ENCODE measurements at regions not wholly inside any gene's neighbourhood (a gene's known extent, or its start where the extent isn't known, plus 50 kb on each side); places are given as distances from the start of the nearest gene placed in this dataset.

GRCh38 chr1:105838071-105838470 lies 1218.4 kb upstream of the PRMT6 start:
- DNase-seq (ENCODE audit: low read depth), result no peak

DNA sequence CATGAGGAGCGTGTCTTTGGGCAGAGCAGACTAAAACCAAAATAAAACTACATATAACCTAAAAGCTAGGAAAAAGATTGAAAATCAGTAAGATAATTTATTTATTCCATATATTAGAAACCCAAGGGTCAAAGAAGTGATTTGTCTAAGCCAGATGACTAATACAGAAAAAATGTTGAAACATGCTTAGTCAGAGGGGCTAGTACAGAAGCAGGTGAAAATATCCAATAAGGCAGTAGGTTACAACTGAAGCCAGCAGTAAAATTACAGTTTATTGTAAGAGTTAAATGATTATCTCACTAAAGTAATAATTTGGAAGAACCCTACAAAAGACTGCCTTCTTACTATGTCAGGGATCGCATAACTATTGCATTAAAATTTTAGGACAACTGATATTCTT lies 1190.9 kb upstream of the PRMT6 start:
- no peak for DNase-seq (ENCODE audit: low read depth)

DNA sequence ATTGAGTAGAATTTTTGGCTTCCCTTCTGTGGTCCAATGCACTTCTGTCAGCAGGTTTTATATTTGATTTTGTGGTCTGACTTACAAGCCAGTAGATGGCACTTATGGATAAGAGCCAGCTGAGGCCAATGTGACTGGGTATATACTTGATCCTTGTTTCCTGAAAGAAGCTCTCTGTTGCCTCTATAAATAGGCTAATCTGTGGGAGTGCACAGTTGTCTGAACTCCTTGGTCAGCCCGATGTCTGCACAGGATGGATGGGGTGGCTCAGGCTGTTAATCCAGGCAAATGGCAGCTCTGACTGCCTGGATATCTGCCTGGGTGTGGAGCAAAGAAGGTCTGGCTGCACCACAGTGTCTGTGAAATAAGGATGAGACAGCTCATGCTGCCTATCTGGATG lies 1183.7 kb upstream of the PRMT6 start:
- no peak for DNase-seq (ENCODE audit: low read depth)

GRCh38 chr1:105874621-105875020 lies 1181.9 kb upstream of the PRMT6 start:
- DNase-seq (ENCODE audit: low read depth), result no peak

GRCh38 chr1:105886309-105886708 lies 1170.2 kb upstream of the PRMT6 start:
- no peak for DNase-seq (ENCODE audit: low read depth)

GRCh38 chr1:105891308-105891707 lies 1165.2 kb upstream of the PRMT6 start:
- no peak for DNase-seq (ENCODE audit: low read depth)

GRCh38 chr1:105894006-105894405 lies 1162.5 kb upstream of the PRMT6 start:
- no peak for DNase-seq (ENCODE audit: low read depth)

GRCh38 chr1:105909811-105910210 lies 1146.7 kb upstream of the PRMT6 start:
- no peak for DNase-seq (ENCODE audit: low read depth)

- DNase-seq (ENCODE audit: low read depth), result no peak
Observed at GRCh38 chr1:105914403-105914802, 1142.1 kb upstream of the PRMT6 start.

DNA sequence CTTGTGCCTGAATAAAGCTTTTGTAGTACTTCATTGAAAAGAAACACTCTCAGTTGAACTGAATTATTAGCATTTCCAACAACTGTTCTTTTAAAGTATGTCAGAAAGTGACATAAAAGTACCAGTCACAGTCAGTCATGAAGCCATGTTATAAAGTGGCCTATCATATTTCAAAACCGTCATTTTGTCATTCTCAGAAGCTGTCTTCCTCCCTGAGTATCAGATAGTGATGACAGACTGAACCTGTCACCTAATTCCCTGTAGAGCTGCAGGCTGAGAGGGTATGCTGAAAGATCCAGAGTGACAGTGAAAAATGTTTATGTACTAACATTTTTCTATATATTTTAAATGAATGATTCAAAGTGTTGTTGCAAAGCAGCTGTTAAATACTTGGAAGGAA lies 1121.7 kb upstream of the PRMT6 start:
- no peak for DNase-seq (ENCODE audit: low read depth)

GRCh38 chr1:105964879-105965278 lies 1091.6 kb upstream of the PRMT6 start:
- DNase-seq (ENCODE audit: low read depth), result no peak

DNA sequence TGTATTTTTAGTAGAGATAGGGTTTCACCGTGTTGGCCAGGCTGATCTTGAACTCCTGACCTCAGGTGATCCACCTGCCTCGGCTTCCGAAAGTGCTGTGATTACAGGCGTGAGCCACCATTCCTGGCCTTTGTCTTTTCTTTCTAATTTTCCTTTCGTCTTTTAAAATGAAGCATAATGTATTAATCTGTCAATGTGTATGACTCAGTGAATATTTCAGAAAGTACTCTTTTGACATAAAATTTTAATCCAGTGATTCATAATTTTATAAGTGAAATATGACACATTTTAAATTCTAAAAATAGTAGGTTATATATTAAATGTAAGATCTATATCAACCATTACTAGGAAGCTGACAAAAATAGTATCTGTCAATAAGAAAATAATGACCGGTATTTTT lies 1059.0 kb upstream of the PRMT6 start:
- DNase-seq (ENCODE audit: low read depth), result no peak

DNA sequence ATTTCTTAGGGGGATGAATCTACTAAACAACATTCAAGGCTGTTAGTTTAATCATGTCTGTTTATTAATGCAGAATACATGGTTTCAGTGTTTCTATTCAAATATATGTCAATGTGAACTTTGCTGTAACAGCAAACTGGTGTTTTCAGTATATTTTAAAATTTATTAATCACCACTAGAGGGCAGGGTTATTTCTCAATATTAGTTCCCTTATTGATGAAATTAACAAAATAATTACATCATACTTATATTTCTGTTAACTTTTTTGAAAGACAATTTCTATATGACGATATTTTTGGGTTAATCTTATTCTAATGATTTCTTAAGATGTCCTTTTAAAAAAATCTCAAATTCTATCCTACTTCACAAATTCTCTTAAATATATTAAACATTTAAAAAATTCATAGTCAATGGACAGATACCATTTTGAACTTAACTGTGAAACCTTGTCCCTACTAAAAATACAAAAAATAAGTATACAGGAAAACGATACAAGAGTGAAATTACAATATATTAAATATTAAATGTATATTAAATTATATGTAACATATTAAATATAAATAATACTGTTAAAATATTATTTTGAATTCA lies 1034.1 kb upstream of the PRMT6 start:
- no peak for DNase-seq (ENCODE audit: low read depth)

DNA sequence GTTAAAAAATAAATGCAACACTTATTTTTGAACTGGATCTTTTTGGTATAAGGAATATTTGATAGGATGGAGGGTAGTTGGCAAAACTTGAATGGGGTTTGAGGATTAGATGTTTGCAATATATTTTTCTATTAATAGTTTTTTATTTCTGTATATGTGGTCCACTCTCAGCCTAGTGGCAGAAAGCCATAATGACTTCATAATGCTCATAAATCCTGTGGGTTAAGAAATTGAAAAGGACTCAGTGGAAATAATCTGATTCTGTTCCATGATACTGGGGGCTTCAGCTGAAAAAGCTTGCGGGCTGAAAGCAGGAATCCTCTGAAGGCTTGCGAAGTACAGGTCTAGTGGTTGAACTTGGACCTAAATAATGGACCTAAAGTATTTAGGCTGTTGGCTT lies 1028.6 kb upstream of the PRMT6 start:
- DNase-seq (ENCODE audit: low read depth), result no peak

DNA sequence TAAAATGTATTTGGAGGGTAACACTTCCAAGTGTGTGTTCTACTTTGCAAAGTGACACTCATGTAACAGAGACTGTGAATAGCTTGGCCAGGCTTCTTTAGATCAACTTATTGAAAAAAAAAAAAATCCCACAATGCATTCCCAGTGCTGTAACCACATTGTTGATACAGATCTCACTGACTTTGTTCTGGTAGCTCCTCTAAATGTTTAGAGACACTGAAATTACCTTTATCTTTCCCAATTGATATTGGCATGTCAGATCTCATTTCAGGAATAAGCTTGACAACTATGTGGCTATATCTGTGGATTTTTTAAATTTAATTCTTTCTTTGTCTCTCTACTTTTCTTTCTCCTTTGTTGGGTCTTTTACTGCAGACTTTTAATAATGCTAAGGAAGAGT lies 1018.9 kb upstream of the PRMT6 start:
- no peak for DNase-seq (ENCODE audit: low read depth)

DNA sequence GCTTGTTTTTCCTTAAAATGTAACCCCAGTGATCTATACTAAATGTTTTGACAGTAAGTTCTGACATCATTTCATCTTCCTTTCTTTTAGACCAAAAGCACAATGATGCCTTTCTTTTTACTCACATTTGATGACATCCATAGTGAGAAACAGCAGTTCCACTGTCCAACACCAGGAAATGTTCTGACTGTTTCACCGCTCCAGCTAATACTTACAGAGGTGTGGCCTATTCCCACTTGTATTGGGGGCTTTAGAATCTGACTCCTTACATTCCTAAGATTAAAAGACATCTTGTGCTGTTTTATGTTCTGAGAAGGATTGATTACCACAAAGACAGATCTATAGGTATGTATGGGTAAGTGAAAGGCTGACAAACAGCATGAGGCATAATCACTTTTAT lies 1018.2 kb upstream of the PRMT6 start:
- DNase-seq (ENCODE audit: low read depth), result no peak

DNA sequence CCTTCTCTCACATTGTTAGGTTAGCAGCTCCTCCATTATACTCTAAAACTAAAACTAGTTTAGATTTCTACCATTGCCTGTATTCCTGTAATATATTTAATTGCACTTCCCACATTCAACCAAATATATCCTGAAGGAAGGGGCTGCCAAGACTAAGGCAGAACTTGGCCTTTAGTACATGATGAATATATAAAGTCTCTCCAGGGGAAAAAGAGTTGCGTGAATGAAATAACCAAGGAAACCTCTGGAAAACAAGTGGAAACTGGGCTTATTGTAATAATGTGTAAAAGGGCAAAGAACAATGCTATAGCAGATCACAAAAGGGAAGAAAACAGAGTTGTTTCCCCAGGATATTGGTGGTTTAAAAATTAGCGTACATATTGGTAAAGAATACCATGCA lies 1012.5 kb upstream of the PRMT6 start:
- no peak for DNase-seq (ENCODE audit: low read depth)

- no peak for DNase-seq (ENCODE audit: low read depth)
Observed at GRCh38 chr1:106047210-106047609, 1009.3 kb upstream of the PRMT6 start.

GRCh38 chr1:106049595-106049994 lies 1006.9 kb upstream of the PRMT6 start:
- no peak for DNase-seq (ENCODE audit: low read depth)

GRCh38 chr1:106055855-106056254 lies 1000.6 kb upstream of the PRMT6 start:
- DNase-seq (ENCODE audit: low read depth), result no peak

GRCh38 chr1:106061586-106062495 lies 994.6 kb upstream of the PRMT6 start:
- no peak for DNase-seq (ENCODE audit: low read depth)

DNA sequence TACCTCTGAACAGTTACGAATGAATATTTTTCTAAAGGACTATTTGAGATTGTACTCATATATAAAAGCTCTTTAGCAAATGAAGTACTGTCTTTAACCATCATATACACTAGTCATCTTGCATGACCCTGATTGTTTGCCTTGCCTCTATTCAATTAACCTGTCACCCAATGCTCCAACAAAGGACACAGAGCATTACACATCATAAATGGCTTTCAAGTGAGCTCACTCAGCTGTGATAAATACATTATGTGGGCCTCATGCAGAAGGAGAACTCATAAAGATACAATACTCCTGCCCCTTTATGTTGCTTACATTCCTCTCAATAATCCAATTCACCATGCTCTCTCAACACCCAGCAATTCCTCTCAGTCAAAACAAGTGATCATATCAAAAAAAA lies 993.0 kb upstream of the PRMT6 start:
- DNase-seq (ENCODE audit: low read depth), result no peak

- DNase-seq (ENCODE audit: low read depth), result no peak
Observed at GRCh38 chr1:106072909-106073600, 983.4 kb upstream of the PRMT6 start.
